Right atrium auricular region (tissue), 2 donors: ENCODE measurements at regions not wholly inside any gene's neighbourhood (a gene's known extent, or its start where the extent isn't known, plus 50 kb on each side); places are given as distances from the start of the nearest gene placed in this dataset.

Experiments
- DNase-seq: peaks from one replicate; pipeline ENCODE4 v3.0.0-alpha.2; 2019; ENCODE audit warnings: low spot score
- H3K27ac ChIP-seq, 2 donors: fragments of 200-600 bp; sonication (generic); 1 replicate in 1 of 2; 2 replicates in 1 of 2; pipeline ENCODE4 v1.5.1; 2016 to 2019
- H3K27me3 ChIP-seq, 2 donors: fragments of 200-600 bp; sonication (generic); one replicate each; pipeline versions ENCODE4 v1.5.1 to v1.6.0; 2017 to 2019
- H3K36me3 ChIP-seq: fragments of 200-600 bp; sonication (generic); one replicate; pipeline ENCODE4 v1.5.1; 2016
- H3K4me1 ChIP-seq, 2 donors: fragments of 200-600 bp; sonication (generic); one replicate each; pipeline versions ENCODE4 v1.5.1 to v1.6.0; 2017 to 2019
- H3K4me3 ChIP-seq, 2 donors: fragments of 200-600 bp; sonication (generic); 1 replicate in 1 of 2; 2 replicates in 1 of 2; pipeline ENCODE4 v1.5.1; 2017 to 2019; ENCODE audit warnings: mild to moderate bottlenecking in 1 of 2, moderate library complexity in 1 of 2
- H3K9me3 ChIP-seq, 2 donors: fragments of 200-600 bp; sonication (generic); one replicate each; pipeline ENCODE4 v1.5.1; 2019
- CTCF ChIP-seq, 2 donors: fragments of 200-600 bp; sonication (generic); IDR thresholded peaks; one replicate each; pipeline ENCODE4 v1.5.1; 2019; ENCODE audit warnings: antibody characterized with exemption in 2 of 2

- H3K36me3 ChIP-seq: no peaks in the 10 kb centered on the region
- no peak for DNase-seq
- no peak for TF ChIP-seq CTCF (IDR thresholded peaks at IDR 0.05)
- no peaks in the 10 kb centered on the region for H3K9me3 ChIP-seq
- H3K27ac ChIP-seq: no peak overlapping the region
- H3K4me3 ChIP-seq: no peak overlapping the region
- no peaks in the 10 kb centered on the region for H3K4me1 ChIP-seq
- H3K27me3 ChIP-seq: no peaks in the 10 kb centered on the region
These were observed 370.4 kb upstream of the PTPRD start for GRCh38 chr9:10983251-10983650.

GRCh38 chr9:10999646-11000045, 386.8 kb upstream of the PTPRD start:
- no peaks in the 10 kb centered on the region for H3K36me3 ChIP-seq
- no peak overlapping the region for H3K4me3 ChIP-seq
- TF ChIP-seq CTCF (IDR thresholded peaks at IDR 0.05): no peak
- no peaks in the 10 kb centered on the region for H3K4me1 ChIP-seq
- no peaks in the 10 kb centered on the region for H3K9me3 ChIP-seq
- H3K27ac ChIP-seq: no peak overlapping the region
- H3K27me3 ChIP-seq: no peaks in the 10 kb centered on the region
- no peak for DNase-seq

GRCh38 chr9:11001546-11001945, 388.7 kb upstream of the PTPRD start:
- Histone ChIP-seq H3K27me3 (no peaks in the 10 kb centered on the region), H3K9me3 (no peaks in the 10 kb centered on the region), H3K4me1 (no peaks in the 10 kb centered on the region), H3K36me3 (no peaks in the 10 kb centered on the region), H3K27ac (no peak overlapping the region), H3K4me3 (no peak overlapping the region)
- no peak for TF ChIP-seq CTCF (IDR thresholded peaks at IDR 0.05)
- DNase-seq: no peak

- Histone ChIP-seq H3K27ac (no peak overlapping the region), H3K36me3 (no peaks in the 10 kb centered on the region), H3K9me3 (no peaks in the 10 kb centered on the region), H3K27me3 (no peaks in the 10 kb centered on the region), H3K4me1 (no peaks in the 10 kb centered on the region), H3K4me3 (no peak overlapping the region)
- no peak for DNase-seq
- no peak for TF ChIP-seq CTCF (IDR thresholded peaks at IDR 0.05)
These were observed 389.9 kb upstream of the PTPRD start for GRCh38 chr9:11002705-11003104.

- TF ChIP-seq CTCF (IDR thresholded peaks at IDR 0.05): no peak
- Histone ChIP-seq H3K27me3 (no peaks in the 10 kb centered on the region), H3K9me3 (no peaks in the 10 kb centered on the region), H3K36me3 (no peaks in the 10 kb centered on the region), H3K27ac (no peak overlapping the region), H3K4me3 (no peak overlapping the region), H3K4me1 (no peaks in the 10 kb centered on the region)
- DNase-seq: no peak
These were observed 391.0 kb upstream of the PTPRD start for GRCh38 chr9:11003836-11004235.

- Histone ChIP-seq H3K9me3 (no peaks in the 10 kb centered on the region), H3K4me3 (no peak overlapping the region), H3K4me1 (no peaks in the 10 kb centered on the region), H3K27ac (no peak overlapping the region), H3K36me3 (no peaks in the 10 kb centered on the region), H3K27me3 (no peaks in the 10 kb centered on the region)
- DNase-seq: no peak
- TF ChIP-seq CTCF (IDR thresholded peaks at IDR 0.05): no peak
These were observed 398.9 kb upstream of the PTPRD start for GRCh38 chr9:11011696-11012095.
